Dermis microvascular lymphatic vessel endothelial cell (primary cell): ENCODE measurements at regions not wholly inside any gene's neighbourhood (a gene's known extent, or its start where the extent isn't known, plus 50 kb on each side); places are given as distances from the start of the nearest gene placed in this dataset.

Experiments used
- DNase-seq, 2 donors: peaks; one replicate each; pipeline versions ENCODE4 v3.0.0 to v3.0.0-alpha.2; 2010; ENCODE audit warnings: low read depth in 2 of 2

DNA sequence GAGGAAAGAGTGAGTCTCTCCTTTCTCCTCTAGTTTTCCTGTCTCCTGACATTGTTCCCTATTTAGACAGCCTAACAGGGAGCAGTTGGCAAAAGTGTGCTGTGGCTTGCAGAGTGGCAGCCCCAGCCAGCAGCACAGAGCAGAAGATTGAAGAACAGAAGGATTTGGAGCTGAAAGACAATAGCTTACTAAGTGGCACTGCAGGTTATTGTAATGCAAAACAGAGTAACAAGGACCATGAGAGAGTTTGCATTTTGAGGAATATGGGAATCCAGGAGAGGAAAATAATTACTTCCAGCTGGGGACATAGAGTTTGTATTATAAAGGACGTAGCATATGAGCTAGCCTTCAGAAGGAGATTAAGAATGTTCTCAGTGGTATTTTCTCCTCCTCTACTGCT, 342.4 kb downstream of the AKAIN1 start:
- DNase-seq = no peak

DNA sequence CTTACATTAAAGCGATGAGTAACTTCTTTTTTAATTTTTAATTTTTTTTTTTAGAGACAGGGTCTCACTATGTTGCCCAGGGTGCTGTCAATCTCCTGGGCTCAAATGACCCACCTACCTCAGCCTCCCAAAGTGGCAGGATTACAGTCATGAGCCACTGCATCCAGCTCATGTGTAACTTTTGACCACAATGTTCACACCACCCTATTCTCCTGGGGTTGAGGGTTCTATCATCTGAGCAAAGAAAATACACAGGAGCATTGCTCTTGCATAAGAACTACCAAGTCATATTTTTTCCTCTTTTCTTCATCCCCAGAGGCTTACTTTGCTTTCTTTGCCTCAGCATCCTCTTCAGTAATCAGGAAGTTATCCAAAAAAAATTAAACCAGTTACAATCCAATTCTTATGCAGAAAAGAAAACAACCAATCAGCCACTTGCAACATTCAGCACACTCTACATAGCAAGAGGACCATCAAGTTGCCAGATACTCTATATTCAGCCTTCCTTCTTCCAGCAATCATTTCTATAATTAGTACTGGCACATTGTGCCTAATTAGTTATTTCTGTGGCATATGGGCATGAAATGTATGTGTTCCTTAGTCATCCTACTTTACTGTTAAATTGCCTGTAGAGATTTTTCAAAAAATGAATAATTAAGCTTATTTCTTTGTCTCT, 345.6 kb downstream of the AKAIN1 start:
- no peak for DNase-seq

DNA sequence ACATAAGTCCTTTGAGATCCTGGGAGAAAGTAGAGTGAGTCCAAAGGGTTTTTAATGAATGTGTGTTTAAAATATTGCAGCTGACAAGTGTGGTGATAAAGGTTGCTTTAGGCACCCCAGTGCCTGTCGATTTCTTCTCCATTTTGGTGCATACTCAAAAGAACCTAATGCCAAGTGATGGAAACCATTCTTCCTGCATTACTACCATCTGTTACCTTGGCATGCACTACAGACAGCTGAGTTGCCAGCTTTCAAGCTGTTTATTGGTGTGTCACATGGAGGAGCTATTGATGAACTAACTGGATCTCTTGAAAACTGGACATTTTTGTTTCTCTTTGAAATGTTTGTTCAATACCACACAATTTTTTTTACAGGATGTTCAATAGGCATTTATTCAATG, 350.0 kb downstream of the AKAIN1 start:
- no peak for DNase-seq

DNA sequence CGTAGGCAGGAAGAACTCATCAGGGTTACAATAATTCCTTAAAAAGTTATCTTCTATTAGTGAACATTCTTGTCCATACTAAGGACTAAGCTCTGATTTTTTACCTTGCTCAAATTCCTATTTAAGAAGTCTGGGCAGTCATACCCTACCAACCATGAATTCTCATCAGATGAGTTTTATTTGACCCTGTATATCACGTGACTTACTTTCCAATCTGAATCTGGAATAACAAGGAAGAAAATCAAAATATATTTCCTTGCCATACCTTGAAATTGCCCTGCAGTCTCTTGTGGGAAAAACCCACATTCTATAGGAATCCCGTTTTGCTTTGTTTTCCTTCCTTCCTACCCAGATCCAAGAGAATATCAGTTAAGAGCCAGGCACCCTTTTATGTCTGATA, 352.7 kb downstream of the AKAIN1 start:
- no peak for DNase-seq

DNA sequence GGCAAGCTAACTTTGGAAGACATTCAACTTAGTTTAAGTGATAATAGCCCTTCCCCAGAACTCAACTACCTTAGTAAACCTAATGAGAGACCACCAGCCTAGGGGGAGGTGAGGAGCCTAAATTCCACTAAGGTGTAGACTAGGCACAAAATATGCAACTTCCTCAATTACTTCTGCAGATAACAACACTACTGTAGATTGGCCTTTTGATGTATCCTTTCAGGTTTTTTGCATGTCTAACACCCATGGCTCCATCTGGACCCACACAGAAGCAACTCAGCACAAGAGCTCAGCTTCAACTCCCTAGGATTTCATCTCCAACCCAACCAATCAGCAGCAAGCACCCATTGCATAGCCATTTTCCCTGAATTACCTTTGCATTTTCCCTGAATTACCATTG, 353.3 kb downstream of the AKAIN1 start:
- DNase-seq = no peak

DNA sequence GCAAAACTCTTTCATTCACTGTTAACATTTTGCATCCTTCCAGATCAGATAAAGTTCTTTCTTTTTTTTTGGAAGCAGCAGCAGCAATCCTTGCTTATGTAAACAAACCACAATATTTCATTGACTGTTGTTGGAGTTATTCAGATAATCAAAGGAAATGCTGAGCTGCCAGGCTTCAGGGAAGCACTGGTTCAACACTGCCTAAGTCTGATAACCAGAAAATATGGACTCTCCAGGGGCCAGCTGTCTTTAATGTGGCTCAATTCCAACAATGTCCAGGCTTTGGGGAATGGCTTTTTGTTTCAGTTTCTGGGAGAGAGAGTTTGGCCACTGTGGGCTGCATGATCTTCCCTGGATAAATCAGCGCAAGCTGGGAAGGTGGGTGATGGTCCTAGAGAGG, 354.3 kb downstream of the AKAIN1 start:
- no peak for DNase-seq

DNA sequence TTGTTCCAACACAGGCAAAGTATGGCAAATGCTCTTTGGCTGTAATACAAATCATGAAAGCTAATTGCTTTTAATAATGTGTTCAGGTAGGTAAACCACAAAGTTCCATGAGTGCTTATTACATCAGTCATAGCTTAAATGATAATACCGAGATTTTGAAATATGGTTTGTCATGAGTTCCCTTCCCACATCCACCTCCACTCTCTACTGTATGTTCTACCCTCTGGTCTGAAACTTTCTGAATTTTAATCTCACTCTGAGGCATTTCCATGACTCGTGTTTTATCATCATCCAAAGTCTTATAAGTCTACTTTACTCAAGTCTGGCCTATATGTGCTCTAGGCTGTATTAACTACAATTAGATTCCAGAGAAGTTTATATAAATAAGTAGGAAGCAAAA, 354.8 kb downstream of the AKAIN1 start:
- DNase-seq = no peak

DNA sequence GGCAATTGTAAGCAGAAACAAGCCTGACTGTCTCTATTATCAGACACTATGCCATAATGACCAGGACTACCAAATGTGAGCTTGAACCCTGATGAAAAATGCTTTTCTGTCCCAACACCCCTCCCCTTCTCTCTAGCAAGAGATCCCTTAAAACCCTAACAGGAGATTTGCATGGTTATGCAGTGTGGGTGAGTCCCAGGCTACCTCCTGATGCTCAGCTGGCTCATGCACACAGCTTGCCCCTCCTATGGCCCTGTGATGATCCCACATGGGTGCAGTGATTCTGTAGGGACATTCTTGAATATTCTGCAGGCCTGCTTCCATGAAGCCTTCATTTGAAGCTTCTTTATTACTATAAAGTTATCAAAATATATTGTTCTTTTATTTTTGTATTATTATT, 357.4 kb downstream of the AKAIN1 start:
- no peak for DNase-seq

DNA sequence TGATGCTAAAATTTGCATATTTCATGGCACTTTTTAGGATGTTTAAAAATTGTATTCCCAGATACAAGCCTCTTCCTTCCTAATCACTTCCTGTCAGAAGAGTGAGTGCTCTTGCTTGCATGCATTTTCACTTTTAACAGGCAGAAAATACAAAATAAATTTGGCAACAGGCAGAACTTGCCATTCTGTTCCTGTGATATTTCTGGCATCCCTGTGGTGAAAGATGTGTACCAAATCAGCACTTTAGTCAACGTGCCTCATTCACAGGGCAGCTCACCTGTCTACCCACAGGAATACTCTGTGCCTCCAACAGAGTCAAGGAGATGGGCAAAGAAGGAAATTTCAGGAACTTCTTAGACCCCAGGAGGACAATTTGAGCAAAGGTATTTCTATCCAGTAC, 360.9 kb downstream of the AKAIN1 start:
- DNase-seq = no peak

DNA sequence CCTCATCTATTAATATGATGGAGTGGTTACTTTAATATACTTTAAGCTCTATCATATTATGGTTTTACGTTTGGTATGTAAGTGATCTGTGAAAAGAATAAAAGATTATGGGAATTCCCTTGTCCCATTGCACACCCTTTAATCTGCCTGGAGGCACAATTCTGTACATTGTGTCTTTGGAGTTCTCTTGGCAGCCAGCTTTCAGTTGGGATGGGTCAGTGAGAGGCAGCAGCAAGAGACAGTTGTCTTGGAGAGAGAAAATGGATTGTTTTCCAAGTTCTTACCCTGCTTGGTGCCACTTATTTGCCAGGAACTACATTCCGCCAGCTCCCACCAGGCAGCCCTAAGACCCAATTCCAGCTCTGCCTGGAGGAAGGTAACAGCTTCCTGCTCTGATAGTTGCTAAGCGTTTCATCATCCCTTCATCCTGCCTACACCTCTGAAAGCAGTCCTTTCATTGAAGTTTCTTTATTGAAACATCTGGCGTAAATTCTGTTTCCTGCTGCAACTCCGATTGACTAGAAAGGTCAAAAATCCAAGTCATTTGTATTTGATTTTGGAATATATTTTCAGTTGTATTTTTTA, 365.2 kb downstream of the AKAIN1 start:
- no peak for DNase-seq

DNA sequence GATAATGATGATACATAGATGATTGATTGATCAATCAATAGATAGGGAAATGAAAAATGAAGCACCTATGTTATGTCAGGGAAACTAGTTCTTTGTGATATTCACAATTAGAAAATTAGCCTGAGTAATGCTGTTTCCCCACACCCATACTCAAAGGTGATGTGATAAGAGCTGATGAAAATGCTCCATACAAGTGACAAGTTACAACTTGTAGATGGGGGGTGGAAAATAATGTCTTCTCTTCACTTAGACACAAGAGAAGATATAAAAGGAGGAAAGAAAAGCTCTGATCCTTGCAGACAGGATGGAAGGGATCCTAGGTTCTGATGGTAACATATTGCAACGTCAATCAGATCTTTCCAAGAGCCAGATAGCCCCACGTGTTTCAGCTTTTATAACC, 365.9 kb downstream of the AKAIN1 start:
- DNase-seq = no peak

DNA sequence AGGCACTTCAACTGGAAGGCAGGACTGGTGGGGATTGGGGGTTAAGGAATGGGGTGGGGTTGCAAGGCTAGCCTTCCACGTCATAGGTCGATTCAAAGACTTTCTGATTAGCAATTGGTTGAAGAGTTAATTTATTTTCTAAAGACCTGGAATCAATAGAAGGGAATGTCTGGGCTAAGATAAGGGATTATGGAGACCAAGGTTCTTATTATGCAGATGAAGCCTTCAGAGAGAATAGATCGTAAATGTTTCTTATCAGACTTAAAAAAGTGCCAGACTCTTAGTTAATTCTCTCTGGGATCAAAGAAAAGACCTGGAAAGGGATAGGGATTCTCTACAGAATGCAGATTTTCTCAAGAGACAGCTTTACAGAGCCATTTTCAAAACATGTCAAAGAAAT, 368.0 kb upstream of the DLGAP1 start:
- no peak for DNase-seq

DNA sequence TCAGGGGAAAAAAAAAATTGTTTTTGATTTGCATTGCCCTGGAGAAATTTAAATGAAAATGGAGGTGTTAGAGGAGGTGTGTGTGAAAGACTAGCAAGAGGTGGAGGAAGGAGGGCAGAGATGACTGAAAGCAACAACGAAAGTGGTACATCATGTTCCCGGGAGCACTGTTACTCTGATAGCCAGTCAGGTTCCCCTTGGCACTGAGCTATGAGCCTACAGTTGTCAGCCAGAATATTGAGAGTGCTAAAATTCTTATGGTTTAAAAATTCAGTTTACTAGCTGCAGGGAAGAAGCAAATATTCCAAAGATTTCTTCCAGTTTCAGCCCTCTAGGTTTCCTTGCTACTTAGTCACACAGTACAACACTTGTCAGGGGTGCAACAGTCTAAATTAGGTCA, 366.7 kb upstream of the DLGAP1 start:
- no peak for DNase-seq

DNA sequence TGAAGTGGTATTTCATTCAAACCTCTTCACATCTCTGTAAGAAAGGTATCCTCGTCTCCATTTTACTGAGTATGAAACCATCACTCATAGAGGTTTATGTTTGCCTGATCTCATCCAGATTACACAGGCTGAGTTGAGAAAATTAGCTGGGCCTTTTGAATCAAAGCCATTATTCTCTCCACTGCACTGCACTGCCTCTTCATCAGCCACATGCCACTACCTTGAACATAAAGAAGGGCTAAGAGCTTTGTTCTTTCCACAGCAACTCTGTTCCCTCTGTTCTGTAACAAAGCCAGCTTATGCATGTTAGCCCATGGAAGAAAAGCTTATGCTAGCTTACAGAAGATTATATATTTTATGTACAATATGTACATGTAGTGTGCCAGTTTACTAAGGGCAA, 362.6 kb upstream of the DLGAP1 start:
- no peak for DNase-seq

DNA sequence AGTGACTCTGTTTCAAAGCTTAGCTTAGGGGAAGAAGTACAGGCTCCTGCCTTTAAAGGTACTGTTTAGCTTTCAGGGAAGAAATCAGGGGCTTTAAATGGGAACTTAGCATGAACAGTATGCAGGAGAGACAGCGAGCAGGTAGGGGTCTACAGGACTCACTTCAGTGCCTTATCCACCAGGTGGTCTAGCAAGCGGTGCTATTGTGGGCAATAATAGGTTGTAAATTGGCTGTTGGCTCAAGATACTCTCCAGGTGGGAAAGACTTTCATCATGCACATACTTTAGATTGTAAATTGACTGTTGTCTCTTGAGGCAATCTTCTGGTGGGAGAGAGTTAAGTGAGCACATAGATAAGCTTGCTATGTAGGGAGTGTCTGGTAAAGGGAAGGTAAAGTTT, 358.6 kb upstream of the DLGAP1 start:
- no peak for DNase-seq

DNA sequence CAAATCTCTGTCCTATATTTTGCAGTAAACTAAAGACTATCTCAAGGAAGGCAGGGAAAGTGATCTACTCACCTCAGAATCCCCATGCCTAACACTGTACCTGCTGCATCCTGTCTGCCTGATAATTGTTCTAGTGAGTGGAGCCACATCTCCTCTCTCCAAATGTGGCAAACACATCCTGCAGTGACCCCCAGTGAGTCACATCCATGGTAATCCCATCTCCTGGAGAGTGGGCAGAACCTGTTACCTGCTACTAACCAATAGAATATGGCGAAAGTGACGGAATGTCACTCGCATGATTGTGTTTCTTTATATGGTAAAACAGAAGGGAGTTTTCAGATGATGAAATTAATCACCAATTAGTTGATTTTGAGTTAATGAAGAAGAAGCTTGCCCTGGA, 353.8 kb upstream of the DLGAP1 start:
- DNase-seq = no peak

DNA sequence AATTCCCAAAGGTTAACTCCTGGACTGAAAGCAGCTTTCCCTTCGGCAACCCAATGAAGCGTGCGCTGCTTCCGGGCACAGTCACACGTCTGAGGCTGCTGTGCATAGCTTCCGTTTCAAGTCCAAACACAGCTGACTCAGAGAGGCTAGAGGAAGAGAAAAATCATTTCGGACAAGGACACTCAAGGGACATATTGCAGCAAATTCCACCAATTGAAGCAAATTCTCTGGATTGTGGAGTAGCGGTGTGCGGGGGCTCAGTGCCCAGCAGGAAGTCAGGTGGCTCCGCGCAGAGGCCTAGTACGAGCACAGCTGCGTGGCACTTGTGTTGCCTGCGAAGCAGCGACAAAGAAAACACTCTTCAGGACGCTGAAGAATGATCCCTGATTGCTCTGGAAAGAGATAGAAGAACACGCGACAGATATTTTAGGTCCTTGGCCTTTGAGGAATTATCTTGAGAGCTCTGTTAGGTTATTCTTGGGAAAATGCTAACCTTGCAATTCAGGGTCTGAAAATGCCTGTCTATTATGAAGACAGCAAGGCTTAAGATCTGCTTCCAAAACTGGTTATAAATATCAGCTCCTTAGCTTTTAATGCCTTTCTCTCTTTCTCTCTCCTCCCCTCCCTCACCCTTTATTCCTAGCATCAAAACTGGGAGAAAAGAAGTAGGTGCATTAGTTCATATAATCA, 352.6 kb upstream of the DLGAP1 start:
- no peak for DNase-seq

DNA sequence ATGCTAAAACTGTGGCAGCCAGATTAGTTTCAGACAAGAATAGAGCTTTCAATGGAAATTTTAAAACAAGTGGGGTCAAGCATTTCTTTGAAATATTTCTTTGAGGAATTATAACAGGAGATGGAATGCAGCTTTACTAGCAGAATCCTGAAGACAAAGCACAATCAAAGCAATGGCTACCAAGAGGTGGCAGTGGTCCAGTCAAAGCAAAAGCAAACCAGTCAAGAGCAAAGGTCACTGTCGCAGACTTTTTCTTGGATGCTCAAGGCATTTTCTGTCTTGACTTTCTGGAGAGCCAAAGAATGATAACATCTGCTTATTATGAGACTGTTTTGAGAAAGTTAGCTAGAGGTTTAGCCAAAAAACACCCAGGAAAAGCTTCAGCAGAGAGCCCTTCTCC, 351.2 kb upstream of the DLGAP1 start:
- DNase-seq = no peak

DNA sequence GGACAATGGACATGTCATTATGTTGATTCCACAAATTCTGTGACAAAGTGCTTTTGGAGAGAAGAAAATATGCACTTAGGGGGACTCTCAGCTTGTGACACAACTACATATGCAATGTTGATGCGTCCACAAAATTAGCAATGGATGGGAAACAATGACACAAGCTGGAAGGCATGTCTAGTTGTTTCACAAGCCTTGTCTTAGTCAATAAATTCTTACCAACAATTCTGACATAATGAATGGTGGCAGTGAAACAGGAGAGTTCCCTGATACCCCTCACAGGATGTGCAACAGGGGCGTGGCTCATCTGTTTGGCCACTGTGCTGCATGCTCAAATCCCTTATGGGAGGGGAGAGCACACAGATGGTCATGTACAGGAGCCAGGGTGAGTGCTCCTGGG, 347.2 kb upstream of the DLGAP1 start:
- DNase-seq = no peak

DNA sequence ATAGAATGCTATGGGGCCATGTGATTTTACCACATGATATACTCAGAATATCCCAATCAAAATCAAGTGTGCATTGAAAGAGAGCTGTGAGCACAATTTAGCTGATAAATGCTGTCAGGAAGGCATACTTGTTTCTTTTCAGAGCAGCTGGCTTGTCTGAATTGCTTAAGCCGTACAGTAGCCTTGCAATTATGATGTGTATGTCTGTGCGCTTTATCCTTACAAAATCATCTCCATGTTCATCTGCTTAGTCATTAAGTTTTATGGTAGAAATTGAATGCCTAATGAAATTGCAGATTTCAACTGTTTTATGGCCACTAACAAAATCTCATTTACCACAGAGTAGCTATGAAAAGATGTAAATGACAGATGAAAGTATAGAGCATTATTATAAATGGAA, 346.0 kb upstream of the DLGAP1 start:
- no peak for DNase-seq

DNA sequence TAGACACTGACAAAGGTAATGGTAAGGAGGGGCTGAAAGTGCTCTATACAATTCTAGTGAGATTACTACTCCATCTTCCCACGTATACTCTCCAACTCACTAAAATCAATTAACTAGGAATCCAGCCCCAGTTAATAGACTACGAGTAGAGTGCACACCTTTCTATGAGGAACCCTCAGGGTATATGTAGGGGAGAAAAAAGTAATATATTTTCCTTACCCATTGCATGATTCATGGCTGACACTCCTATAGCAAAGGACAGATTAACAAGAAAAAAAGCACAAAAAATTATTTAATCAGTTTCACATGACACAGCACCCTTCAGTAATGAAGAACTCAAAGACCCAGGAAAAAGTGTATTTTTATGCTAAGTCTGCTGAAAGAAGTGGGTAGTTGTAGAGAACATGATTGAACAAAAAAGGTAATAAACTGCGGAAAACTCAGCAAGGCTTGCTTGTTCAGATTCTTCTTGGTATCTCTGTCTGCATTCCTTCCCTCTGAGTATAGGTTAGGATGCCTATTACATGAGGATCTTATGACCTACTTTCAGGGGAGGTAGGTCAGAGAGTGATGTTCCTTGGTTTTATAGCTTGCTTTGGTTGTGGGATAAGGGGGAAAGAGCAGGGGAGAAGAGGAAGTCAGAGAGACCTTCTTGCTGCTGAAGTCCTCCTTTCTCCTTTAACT, 342.0 kb upstream of the DLGAP1 start:
- no peak for DNase-seq

DNA sequence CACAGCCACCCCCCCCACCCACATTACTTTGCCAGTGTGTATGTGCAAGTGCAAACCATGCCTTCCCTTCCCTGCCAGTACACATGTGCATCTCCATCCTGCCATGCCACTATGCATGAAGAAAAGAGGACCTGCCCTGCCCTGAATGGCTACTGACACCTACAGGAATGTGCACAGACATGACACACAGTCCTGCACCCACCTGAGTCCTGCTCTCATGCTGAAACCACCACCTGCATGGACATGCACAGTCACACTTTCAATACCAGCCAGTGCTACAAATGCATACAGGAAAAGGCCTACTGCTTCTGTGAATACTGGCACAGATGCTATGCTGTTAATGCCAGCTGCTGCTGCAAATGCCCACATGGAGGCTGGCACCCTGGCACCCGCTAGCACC, 334.4 kb upstream of the DLGAP1 start:
- DNase-seq = no peak

DNA sequence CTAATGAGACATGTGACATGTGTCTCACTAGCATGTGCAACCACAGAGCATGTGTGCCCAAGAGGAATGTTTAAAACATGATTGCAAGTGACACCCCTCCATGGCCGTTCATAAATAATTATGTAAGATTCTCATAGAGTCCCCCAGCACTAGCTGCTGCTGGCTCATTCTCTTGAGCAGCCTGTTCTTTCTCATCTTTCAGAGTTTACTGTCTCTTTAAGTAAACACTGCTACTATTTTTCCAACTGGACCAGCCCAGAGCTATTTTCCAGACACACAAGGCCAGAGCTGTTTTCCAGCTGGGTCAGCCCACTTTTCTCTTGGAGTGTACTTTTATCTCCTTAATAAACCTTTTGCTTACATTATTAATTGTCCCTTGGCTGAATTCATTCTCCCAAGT, 326.8 kb upstream of the DLGAP1 start:
- no peak for DNase-seq
